ENCODE measurements at regions not wholly inside any gene's neighbourhood (a gene's known extent, or its start where the extent isn't known, plus 50 kb on each side); places are given as distances from the start of the nearest gene placed in this dataset.

DNA sequence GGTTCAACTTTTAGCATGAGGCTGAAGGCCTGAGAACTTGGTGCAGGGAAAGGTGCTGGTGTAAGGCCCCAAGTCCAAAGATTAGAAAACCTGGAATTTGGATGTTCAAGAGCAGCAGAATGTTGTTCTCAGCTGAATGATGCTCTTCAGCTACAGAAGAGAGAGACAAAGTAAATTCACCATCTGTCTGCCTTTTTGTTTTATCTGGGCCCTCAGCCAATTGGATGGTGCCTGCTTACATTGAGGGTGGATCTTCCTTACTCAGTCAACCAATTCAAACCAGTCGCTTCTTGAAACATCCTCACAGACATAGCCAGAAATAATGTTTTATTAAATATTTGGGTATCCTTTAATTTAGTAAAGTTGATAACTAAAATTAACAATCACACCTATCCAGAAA is 748.2 kb upstream of the ADAMTS5 start:
- DNase-seq: no peak

DNA sequence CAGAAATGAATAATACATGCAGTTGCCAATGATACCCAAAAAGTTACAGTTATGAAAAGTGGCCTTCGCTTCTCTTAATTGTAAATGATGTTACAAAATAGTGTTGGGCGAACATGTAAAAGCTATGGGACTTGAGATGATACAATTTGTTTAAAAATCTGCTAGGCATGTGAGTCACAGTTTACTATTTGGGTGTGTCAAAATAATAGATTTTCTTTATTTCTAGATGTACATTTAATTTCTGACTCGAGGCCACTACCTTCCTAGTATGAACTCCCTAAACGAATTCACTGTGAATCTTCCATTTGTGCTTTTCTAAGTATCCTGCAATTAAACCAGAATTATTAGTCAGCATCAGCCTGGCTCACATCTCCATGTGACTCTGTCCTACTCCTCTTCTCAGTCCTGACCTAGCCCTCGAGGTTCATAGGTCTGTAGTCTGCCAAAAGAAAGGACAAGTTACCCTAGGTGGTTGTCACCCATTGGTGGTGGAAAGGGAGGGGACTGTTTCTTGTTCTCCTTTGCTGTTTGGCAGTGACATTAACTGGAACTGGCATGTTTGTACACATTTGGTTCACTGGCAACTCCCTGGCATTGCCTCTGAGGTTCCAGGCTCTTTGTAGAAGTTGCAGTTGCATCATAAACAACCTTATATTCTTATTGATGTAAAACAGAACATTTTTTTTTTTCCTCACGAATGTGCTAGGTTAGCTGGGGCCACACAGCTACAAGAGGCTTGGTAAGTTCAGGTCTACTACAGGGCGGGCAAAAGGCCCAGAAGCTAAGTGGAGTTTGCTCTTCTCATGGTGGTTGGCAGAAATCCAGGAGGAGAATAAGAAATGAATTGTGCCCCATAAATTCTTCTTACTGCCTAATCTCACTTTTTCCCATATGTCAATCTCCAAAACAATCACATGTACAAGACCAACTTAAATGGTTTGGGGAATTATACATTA is 746.5 kb upstream of the ADAMTS5 start:
- DNase-seq: no peak

DNA sequence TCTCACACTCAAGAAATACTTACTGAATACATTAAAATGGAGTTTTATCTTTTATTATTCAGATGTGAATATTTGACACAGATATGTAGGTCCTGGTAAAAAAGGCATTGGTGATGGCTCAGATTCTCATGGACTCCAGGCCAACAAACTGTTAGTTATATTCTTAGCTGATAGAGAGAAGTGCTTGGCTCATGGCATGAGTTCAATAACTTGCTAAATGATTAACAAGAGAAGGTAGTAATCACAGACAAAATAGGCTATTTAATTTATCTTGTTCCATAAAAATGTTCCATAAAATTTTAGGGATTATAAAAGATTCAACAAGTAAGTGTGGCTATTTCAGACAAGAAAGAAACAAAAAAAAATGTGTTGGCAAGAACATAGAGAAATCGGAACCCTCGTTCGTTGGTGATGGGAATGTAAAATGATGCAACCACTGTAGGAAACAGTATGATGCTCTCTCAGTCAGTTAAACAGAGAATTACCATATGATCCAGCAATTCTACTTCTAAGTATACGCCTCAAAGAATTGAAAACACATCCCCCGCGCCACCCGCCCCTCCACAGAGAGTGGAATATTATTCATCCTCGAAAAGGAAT is 737.8 kb upstream of the ADAMTS5 start:
- no peak for DNase-seq

DNA sequence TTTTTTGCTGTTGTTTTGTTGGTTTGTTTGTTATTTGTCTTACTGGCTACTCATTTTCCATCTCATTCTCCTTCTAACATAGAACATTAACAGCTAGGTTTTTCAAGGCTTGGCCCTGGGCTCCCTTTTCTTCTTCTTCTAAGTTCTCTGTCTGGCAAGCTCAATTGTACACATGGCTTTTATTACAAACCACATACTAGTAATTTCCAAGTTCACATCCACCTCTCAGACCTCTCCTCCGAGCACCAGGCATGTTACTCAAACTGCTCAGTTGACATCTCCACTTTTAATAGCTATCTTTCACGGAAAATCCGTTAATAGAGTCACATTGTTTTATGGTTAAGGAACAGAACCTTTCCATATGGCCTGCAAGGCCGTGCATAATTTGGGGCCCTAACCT is 736.9 kb upstream of the ADAMTS5 start:
- DNase-seq: no peak

DNA sequence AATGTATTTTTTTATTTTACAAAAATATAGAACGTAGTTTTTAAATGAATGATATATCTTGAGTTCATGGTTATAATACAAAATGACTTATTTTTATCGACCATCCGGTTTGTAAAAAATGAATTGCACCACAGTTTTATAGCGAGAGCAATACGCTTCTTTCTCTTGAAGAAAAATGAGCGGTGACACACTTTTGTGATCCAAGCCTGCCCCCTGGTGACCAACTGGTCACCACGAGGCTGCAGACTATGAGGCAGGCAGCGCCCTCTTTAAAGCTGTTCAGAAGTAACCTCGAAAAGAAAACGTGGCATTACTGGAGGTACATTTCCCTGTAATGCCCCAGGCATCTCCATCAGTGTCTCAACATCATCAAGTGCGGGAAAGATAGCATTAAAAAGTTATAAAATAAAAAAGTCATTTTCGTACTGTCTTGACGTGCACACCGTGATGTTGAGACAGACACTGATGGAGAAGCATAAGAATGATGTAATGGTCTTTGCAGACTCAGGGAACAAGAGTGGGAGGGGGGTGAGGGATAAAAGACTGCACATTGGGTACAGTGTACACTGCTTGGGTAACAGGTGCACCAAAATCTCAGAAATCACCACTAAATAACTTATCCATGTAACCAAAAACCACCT is 734.2 kb upstream of the ADAMTS5 start:
- peak; percentile 54 for DNase-seq

DNA sequence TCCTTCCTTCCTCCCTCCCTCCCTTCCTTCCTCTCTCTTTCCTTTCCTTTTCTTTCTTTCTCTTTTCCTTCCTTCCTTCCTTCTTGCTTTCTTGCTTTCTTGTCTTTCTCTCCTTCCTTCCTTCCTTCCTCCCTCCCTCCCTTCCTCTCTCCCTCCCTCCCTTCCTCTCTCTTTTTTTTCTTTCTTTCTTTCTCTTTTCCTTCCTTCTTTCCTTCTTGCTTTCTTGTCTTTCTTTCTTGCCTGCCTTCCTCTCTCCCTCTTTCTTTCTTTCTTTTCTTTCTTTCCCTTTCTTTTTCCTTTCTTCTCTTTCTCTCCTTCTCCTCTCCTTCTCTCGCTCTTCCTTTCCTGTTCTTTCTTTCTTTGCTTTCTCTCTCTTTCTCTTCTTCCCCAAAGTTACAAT is 728.4 kb upstream of the ADAMTS5 start:
- no peak for DNase-seq

DNA sequence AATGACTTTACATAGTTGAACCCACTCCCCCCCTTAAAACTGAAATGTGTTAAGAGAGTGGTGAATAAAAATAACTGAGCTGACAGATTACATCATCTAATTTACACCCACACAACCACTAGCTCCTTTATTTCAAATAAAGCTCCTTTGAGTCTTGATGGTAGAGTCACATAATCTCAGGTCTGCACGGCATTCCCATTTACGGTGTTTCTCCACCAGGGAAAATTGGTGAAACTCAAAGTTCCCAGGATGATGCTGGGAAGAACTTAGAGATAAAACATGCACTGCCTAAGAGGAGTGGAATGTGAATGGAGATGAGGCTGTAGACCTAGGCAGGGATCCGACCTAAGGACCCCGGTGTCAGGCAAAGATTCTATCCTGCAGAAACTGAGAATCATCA is 727.8 kb upstream of the ADAMTS5 start:
- no peak for DNase-seq

DNA sequence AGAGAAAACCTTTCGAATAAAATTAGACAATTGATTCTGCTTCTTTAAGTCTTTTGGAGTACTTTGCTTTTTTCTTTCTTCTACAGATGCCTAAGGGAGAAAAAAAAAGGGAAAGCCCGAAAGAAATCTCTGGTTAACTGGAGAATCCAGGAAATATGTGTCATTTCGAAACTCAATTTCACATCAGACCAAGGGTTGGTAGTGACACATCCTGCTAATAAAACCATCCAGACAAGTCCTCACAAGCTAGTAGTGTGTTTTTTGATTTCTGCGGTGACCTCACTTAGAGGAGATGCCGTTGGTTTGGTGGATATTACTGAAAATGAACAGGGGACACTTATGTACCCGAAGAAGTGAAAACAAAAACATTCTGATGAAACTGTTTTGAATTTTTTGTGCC is 726.5 kb upstream of the ADAMTS5 start:
- DNase-seq: no peak

DNA sequence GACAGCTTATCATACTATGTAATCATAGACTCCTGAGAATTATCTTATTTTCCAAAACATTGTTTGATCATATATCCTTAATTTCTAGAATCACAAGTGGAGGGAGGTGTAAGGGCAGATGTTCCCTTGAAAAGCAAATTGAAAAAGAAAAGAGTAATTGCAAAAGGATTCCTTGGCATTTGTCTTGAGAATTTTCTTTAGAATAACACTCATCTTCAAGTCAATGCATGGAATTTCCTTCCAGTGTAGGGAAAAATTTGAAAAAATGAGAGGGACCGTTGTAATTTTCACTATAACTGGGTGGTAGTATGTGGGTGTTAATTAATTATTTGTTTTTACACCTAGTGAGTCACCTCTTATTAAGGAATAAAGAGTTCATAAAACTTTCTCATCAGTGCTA is 724.6 kb upstream of the ADAMTS5 start:
- DNase-seq: no peak

DNA sequence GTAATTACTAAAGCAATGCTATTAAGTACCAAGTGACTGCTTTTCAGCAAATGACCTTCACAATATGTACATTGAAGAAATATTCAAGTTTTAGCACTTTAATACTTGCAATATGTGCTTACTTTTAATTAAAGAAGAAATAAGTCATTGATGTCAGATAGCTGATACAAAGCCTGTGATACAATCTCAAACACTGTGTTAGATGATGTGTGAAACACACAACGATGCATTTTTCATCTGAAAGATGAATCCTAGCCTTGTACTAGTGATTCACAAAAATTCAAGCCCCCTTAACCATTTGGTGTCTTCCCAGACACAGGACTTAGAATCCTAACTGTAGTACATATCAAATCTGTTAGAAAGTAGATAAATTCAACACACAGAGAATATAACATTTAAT is 724.1 kb upstream of the ADAMTS5 start:
- no peak for DNase-seq

DNA sequence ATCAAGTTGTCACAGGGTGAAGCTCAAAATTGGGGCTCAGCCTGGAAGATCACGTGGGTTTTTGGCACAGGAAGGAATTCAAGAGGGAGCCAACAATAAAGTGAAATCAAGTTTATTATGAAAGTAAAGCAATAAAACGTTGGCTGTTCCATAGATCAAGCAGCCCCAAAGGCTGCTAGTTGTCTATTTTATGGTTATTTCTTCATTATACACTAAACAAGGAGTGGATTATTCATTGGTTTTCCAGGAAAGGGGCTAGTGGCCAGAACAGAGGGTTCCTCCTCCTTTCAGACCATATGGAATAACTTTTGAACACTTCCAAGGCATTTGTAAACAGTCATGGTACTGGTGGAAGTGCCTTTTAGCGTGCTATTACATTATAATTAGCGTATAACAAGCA is 723.5 kb upstream of the ADAMTS5 start:
- DNase-seq: no peak

DNA sequence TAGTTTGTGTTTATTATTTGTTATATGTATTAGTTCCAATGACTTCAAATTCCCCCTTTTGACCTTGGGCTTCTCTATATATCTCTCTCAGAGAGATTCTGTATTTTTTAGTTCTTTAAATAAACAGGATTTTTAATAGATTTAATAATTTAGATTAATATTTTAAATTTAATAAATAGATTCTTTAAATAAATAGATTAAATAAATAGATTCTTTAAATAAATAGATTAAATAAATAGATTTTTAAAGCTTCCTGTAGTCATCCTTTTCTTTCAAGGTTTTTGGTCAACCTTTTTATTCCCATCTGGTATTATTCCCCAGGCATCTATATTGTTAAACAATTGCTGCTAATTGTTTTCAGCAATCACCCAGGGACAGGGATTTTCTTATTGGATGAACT is 721.9 kb upstream of the ADAMTS5 start:
- no peak for DNase-seq

DNA sequence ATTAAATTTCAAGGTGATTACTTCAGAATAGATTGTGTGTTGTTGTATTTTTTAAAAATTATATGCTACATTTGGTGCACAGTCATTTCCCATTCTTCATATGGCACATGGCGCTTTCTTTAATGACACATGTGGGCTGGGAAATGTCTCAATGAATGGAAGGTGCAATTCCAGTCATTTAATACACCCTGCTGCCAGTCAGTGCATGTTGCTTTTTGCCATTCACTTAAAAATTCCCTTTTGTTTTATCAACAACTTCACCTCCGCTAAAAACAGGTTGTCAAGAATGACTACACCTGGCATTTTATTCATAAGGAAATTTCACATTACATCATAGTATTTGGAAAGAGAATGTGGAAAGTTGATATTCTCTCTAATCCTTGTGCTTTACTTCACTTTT is 716.4 kb upstream of the ADAMTS5 start:
- DNase-seq: no peak

DNA sequence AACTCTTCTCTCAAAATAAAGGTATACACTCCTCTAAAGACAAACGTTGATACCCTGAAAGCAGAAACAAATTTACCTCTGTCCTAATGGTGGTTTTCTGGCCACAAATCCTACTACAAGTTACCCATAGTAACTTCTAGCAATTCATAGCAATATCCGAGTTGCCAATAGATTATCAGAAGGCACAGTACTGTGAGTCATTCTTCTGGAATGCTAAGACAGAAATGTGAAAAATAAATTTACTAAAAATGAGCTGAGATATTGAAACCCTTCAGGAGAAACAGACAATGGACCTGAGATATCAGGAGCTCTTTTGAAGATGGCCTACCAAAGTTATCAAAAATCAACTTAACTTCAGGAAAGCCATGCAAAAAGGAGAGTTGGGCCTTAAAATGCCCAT is 715.0 kb upstream of the ADAMTS5 start:
- no peak for DNase-seq

DNA sequence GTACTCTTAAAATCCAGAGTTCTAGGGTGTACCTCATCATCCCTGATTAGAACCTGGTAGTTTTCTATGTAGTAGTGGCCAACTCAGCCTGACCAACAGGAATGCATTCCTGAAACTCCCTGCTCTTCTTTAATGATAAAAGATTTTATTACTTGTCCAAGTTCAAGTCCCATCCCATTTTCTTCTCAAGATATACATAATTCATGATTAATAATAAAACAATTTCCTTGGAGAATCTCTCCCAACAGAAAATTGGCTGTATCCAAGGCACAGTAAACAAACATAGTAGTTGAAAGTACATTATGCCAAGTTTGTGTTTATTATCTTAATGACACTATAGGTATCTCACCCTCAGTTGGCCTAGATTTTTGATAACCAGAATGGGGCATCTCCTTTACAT is 714.1 kb upstream of the ADAMTS5 start:
- DNase-seq: no peak

DNA sequence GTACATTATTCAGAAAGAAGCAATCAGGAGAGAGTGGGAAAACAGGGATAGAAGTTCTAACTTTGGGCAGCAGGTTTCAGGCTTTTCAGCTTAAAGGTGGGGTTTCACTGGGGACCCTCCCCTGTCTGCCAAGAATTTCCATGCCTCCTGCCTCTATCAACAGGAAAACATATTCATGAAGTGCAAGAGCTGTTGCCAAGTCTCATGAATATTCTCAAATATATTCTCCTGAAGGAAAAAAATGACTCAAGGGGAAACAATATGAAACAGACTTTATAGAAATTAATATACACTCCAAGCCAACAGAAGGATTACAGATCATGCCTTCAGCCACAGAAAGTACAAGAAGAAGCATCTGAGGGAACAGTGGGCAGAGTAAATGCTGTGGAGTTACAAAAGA is 713.3 kb upstream of the ADAMTS5 start:
- no peak for DNase-seq

DNA sequence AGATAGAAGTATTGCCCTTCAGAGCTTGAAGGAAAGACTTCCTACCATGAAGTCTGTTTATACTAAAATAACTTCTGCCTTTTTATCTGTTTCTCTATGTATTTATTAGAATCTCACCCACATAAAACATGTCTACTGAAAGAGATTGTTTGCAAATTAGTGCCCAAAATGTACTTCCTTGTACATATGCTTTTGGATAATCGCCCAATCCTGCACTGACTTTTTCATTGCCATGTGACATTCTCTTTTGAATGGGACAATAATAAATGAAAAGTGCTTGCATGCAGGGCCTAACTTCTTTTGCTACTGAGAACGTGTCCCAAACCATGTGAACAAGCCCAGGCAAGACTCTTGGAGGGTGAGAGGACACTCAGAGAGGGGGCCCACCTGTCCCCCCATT is 711.6 kb upstream of the ADAMTS5 start:
- no peak for DNase-seq

DNA sequence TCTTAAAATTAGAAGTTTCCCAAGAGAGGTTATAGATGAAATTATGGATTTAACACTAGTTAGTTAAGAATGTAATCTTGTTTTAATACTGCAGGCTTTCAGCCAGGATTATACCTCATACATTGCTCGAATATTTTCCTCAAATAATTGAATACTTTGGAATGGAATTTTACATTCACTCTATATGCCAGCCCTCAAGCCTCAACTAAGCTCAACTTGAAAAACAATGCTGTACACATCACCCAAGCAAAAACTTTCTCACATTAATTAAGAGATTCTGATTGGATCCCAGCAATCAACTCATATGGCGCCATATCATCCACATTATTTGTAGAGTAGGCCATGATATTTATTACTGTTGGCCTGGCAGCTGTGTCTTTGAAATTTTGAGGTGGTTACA is 710.7 kb upstream of the ADAMTS5 start:
- no peak for DNase-seq

DNA sequence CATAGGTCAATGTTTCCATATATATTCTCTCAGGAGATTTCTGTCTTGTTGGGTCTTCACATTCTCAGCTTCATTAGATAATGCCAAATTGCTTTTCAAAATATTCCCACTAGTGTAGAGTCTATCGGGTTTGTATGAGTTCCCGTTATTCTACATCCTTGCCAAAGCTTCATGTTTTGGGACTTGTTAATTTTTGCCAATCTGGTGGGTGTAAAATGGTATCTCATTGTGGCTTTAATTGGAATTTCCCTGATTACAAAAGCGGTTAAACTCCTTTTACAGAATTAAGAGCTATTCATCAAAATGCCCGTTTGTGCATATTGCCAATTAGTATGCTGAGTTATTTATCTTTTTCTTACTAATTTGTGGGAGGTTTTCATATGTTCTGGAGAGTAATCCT is 708.4 kb upstream of the ADAMTS5 start:
- DNase-seq: no peak

DNA sequence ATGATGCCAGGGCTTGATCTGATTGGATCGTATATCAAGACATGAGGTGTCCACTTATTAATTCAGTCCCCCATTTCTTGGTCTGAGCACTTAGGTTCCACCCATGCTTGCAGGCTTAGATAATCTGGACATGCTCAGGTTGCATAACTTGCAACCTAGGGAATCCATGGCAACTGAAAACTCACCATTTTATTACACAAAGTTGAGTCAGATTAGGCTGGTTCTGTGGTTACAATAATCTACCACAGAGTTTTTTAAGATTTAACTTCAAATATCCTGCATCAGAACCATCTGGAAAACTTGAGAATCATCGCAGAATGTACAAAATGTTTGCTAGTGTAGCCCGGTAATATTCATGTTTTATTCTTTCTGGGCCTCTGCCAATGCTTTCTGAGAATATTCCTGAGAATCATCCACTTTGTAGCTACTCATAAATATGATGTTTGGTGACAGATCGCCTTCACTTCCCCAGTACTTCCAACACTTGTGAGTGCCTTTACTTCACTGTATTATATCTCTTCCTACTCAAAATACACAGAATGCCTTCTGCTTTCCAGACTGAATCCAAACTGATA is 707.2 kb upstream of the ADAMTS5 start:
- no peak for DNase-seq

DNA sequence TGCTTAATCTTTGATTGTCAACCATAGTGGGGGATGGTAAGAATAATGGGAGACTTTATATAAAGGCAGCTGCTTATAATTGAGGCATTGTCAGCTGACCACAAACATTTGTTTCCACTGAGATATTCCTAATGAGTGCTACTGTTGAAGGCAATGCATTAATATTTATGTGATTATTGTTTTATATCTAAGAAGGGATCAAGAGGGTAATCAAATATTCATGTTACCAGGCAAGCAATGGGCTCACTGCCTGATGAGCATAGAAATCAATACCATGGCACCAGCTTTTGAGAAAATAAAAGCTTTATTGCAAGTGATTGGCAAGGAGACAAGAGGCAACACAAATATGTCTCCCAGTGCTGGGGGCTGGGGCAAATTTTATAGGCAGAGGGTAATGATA is 706.7 kb upstream of the ADAMTS5 start:
- DNase-seq: no peak

DNA sequence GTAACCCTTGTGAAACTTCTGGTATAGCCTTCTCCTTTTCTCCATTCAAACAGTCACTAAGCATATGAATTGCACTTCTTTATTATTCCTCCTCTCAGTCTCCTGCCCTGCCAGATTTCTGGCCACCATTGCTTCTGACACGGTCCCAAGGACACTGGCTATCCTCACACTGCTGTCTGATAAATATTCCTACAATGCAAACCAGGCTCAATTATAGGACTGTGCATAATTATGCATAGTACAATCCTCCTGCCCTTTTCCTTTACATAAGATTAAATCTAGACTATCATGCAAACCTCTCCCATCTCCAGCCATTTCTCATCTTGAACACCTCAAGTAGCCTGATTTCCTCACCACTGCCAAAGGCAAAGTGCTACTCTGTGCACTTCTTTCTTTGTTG is 704.3 kb upstream of the ADAMTS5 start:
- DNase-seq: no peak

DNA sequence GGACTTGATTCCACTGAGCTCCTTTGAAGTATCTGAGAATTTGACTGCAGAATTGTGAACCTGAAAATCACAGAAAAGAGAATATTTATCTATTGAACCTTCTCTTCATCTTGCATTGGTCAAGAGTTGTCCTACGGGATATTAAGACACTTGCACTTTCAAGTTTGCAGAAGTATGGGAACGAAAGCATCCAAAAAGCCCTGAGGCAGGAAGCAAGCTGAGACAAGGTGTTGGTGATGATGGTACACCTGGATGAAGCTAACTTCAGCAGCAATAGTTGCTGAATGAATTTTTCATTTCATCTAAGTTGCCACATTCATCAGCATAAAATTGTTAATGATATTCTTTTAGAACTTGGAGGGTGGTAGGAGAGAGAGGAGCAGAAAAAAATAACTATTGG is 686.6 kb upstream of the ADAMTS5 start:
- DNase-seq: no peak

DNA sequence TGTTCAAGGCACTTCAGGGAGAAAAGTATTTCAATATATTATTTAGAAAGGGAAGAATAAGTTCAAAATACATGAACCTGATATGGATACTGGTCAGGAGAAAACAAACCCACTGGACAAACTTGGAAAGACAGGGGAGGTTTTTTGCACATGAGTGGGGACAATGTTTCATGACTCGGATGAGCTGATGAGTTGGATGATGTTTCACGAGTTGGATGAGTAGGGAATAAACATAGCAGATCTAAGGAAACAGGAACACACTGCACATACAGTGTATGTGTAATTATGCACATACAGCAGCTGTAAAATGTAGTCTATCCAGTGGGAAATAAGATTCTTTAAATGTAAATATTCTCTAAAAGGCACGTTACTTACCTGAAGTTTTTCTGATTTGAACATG is 682.9 kb upstream of the ADAMTS5 start:
- no peak for DNase-seq

All from NK-92 treated with Interleukin-12 subunit alpha and Interleukin-12 subunit beta, amount 100 ng/mL, for 24 hours (cell line).